Uterus (tissue), 2 donors: ENCODE measurements at regions not wholly inside any gene's neighbourhood (a gene's known extent, or its start where the extent isn't known, plus 50 kb on each side); places are given as distances from the start of the nearest gene placed in this dataset.

Source experiments
- POLR2A ChIP-seq, 2 donors: fragments of 450-650 bp; IDR thresholded peaks; one replicate each; pipeline ENCODE4 v1.6.1; 2016; ENCODE audit warnings: antibody characterized with exemption in 2 of 2, mild to moderate bottlenecking in 1 of 2, moderate library complexity in 1 of 2
- TF ChIP-seq, protein P1 (sequence below), 4 experiments: fragments of 200-600 bp in 2 of 4; fragments of 450-650 bp in 2 of 4; sonication (generic) in 2 of 4; IDR thresholded peaks; one replicate each; pipeline ENCODE4 v1.5.1; 2016 to 2019; ENCODE audit warnings: antibody characterized with exemption in 4 of 4, mild to moderate bottlenecking in 2 of 4, moderate library complexity in 1 of 4

GRCh38 chr10:63976538-63976937, 455.3 kb downstream of the REEP3 start:
- TF ChIP-seq POLR2A (IDR thresholded peaks at IDR 0.05) = no peak
- TF ChIP-seq, protein P1, sequence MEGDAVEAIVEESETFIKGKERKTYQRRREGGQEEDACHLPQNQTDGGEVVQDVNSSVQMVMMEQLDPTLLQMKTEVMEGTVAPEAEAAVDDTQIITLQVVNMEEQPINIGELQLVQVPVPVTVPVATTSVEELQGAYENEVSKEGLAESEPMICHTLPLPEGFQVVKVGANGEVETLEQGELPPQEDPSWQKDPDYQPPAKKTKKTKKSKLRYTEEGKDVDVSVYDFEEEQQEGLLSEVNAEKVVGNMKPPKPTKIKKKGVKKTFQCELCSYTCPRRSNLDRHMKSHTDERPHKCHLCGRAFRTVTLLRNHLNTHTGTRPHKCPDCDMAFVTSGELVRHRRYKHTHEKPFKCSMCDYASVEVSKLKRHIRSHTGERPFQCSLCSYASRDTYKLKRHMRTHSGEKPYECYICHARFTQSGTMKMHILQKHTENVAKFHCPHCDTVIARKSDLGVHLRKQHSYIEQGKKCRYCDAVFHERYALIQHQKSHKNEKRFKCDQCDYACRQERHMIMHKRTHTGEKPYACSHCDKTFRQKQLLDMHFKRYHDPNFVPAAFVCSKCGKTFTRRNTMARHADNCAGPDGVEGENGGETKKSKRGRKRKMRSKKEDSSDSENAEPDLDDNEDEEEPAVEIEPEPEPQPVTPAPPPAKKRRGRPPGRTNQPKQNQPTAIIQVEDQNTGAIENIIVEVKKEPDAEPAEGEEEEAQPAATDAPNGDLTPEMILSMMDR (IDR thresholded peaks at IDR 0.05) = peak in 1 of 4 experiments; percentile 11
